ENCODE measurements at regions not wholly inside any gene's neighbourhood (a gene's known extent, or its start where the extent isn't known, plus 50 kb on each side); places are given as distances from the start of the nearest gene placed in this dataset.

GRCh38 chr9:12993466-12993865, 218.6 kb downstream of the LURAP1L start:
- no peak for TF ChIP-seq CTCF (IDR thresholded peaks at IDR 0.05; ENCODE audit: control extremely low read depth, extremely low read depth, low read depth, missing control alignments)
- no peak for DNase-seq (ENCODE audit: extremely low spot score)
- CTCF ChIA-PET: no interaction called here
- POLR2A ChIA-PET: no interaction called here

DNA sequence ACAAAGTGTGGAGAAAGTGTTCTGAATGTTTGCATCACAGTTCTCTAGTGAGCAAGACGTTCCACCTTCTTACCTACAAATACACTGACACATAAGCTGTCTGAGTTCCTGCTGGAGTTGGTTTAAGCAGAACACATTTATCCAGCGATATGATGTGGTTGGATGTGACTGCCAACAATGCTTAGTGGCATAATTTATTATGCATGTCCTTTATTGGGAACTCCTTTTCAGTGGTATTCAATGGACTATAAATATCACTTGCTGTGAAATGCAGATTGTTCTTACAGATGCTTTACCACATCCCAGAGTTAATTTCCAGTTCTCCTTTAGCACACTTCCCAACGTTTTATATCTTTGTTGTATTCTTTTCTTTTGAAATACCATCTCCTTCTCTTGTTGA, 222.2 kb downstream of the LURAP1L start:
- TF ChIP-seq CTCF (IDR thresholded peaks at IDR 0.05; ENCODE audit: control extremely low read depth, extremely low read depth, low read depth, missing control alignments): no peak
- DNase-seq (ENCODE audit: extremely low spot score): no peak
- CTCF ChIA-PET: interaction anchor here (2.0 kb wide), 1 partner anchor 15 kb away, joined by 4 read pairs; no protein-coding TSS in a partner anchor
- POLR2A ChIA-PET: no interaction called here

DNA sequence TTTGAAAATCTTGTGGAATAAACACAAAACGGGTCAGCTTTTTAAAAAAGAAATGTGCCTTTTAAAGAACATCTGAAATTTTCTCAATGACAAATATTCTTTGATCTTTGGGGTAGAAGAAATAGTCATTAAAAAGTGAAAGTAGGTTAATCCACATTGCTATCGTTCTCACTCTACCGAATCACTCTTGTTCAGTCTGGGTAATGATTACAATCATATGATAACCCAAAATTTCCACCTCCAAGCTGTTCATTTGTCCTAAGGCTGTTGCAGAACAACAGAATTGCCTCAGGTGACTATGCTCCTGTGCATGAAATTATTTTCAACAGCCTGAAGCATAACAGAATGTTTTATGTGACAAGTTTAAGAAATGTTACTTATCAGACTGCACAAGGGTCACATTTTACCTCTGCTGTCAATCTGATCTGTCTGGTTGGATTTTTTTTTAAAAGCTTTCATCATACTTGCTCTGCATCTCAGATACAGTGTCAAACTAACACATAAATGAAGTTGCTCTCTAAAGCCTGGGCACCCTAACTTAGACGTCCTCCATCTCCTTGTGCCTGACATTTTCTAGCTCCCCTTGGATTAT, 227.3 kb downstream of the LURAP1L start:
- ChIA-PET CTCF (interaction anchor here (1.5 kb wide), 1 partner anchor 21 kb away, joined by 3 read pairs; no protein-coding TSS in a partner anchor), POLR2A (no interaction called here)
- DNase-seq (ENCODE audit: extremely low spot score): no peak
- TF ChIP-seq CTCF (IDR thresholded peaks at IDR 0.05; ENCODE audit: control extremely low read depth, extremely low read depth, low read depth, missing control alignments): no peak

DNA sequence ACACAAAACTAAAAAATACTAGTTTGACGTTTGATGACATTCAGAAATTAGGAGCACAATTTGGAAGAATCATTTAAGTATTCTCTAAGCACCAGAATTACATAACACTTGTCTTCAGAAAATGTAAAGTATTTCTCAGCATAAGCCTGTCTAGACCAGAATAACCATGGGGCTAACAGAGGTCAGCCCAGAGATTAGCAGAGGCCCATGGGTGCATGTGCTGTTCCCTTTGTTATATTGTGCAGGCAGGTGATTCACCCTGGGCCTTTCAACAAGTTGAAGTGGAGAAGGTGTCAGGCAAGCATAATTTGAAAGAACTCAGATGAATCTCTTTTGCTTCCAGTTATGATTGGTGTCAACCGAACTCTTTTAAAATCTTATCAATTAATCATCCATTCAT, 227.9 kb downstream of the LURAP1L start:
- CTCF ChIA-PET: interaction anchor here (1.5 kb wide), 1 partner anchor 21 kb away, joined by 3 read pairs; no protein-coding TSS in a partner anchor
- DNase-seq (ENCODE audit: extremely low spot score): no peak
- TF ChIP-seq CTCF (IDR thresholded peaks at IDR 0.05; ENCODE audit: control extremely low read depth, extremely low read depth, low read depth, missing control alignments): no peak
- POLR2A ChIA-PET: no interaction called here

GRCh38 chr9:13009871-13010270, 235.1 kb downstream of the LURAP1L start:
- TF ChIP-seq CTCF (IDR thresholded peaks at IDR 0.05; ENCODE audit: control extremely low read depth, extremely low read depth, low read depth, missing control alignments): no peak
- no peak for DNase-seq (ENCODE audit: extremely low spot score)
- POLR2A ChIA-PET: no interaction called here
- CTCF ChIA-PET: no interaction called here

GRCh38 chr9:13013991-13014883, 239.4 kb downstream of the LURAP1L start:
- DNase-seq (ENCODE audit: extremely low spot score): no peak
- POLR2A ChIA-PET: no interaction called here
- no peak for TF ChIP-seq CTCF (IDR thresholded peaks at IDR 0.05; ENCODE audit: control extremely low read depth, extremely low read depth, low read depth, missing control alignments)
- CTCF ChIA-PET: no interaction called here
